NCI-H748 treated with DMSO at 0.1 percent for 48 hours (cell line): ENCODE measurements at regions not wholly inside any gene's neighbourhood (a gene's known extent, or its start where the extent isn't known, plus 50 kb on each side); places are given as distances from the start of the nearest gene placed in this dataset.

Source experiments
- DNase-seq: peaks from one replicate; lab custom pipeline; 2025; lab: John Stamatoyannopoulos, UW

DNA sequence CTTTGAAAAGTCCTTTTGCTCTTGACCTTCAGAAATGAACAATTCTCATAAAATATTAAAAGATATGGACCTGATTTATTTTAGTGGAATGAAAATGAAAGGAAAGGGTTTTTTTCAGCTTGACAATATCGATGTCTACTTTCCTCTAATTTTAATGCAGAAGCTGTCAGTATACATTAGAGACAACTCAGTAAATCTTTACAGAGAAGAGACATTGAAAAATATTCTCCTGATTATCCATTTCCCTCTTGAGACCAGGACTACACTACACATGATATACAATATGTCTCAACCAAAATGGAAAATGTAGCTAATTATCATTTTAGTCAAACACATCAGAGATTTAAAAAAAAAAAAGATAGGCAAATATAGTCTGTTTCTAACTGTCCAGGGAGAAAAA lies 288.5 kb upstream of the NUDT12 start:
- DNase-seq = no peak

DNA sequence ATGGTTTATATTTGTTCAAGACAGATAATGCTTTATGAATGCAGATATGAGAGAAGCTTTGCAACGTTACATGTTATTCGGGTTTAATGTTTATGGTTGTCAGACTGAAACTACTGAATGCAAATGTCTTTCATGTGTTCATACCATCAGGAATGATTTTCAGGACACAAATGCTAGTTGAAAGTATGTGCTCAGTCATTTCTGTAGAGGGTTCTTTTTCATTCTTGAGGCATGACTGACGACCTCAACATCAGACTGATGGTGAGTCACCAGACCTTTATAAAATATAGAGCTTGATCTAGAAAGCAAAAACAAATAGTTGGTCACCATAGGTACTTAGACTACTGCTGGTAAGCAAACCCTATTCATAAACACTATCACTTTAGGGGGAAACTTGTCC lies 287.3 kb upstream of the NUDT12 start:
- DNase-seq = no peak

DNA sequence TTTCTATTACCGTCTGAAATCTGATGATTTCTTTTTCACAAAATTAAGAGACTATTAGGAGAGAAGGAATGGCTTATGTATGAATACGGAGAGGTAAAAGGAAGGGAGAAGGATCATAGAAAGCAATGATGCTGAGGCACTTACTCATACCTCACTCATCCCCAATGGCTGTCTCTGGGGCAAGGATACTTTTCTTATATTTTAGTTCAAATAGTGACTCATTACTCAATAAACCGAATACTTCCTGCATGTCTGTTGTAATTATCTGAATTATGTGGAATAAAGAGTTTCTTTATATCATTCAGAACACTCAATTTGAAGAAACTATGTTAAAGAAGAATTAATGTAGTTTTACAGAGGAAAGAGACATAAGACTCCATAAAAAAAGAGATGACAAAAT lies 284.5 kb upstream of the NUDT12 start:
- no peak for DNase-seq

DNA sequence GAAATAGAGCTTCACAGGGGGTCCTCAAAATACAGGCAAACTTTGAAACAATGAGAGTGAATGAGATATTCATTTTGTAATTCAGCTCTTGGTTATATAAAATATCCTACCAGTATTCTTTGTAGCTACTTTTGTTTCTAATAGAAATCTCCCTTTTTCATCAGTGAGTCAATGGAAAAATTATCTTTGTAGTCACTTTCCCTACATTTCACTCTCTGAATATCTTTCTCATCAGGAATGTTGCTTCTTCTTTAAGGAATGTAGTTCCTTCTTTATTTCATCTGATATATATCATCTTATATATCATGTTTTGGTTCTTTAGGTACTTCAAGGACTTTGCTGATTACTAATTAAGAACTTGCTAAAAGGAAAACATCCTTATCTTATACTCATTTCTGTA lies 280.3 kb upstream of the NUDT12 start:
- DNase-seq = no peak

DNA sequence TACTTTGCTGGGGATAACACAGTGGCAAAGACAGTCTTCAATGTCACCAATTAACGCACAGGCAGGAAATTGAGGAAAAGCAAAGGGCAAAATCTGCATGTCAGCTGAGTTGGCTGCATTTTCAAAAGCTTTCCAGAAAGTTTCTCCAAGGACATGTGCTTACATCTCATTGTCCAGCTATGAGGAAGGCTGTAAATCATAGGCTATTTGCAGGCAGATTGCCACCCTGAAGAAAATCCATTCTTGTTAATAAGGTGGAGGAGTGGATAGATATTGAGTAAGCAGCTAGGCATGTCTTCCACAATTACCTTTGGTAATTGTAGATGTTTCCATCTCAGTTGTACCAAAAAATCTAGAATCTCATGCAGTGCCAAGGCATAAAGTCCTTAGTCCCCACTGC lies 278.0 kb upstream of the NUDT12 start:
- no peak for DNase-seq

DNA sequence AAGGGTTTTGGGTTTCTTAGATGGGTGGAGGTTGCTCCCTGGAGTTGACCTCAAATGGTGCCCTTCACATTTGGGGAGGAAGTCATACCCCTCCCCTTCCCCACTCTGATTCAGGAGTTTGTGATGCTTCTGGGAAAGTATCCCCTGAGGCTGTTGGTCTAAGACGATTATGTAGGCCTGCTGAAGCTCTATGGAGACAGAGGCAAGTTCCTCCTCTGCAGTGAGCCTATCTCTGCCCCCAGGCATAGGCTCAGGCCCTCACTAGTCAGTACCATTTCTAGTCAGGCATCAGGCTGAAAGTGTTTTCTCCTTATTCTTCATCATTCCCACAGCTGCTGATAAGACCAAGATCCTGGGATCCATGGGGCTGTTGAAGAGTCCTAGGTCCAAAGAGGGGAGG lies 271.6 kb upstream of the NUDT12 start:
- no peak for DNase-seq

DNA sequence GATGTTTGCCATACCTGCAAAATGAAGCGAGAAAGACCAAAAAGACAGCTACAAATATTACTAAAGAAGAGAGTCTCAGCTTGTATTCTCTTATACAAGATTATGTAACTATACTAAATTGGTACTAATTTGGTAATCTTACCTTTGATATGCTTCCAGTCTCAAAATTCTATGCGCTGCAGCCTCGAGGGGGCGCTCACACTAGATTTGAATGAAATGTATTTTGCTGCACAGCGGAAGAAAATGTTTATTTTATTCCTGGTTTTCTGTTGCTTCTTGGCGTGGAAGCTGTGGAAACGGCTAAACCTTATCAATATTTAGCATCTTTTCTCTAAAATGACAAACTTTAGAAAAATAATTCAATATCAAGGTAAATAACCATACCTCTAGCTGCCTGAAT lies 267.0 kb upstream of the NUDT12 start:
- DNase-seq = no peak

DNA sequence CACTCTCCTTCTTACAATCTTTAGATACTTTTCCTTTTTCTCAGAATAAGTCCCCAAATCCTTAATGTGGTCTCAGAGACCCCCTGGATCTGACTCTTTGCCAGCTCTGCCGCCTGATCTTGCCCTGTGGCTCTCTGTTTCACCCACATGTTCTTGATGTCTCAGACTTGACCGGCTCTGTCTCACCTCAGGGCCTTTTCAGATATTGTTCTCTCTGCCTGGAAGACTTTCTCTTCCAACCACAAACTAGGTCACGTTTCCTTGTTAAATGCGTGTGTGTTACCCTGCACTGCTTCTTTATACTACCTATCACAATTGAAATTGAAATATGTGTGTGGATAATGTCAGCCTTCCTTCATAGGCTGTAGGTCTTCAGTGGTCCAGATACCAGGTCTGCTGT lies 265.4 kb upstream of the NUDT12 start:
- DNase-seq = no peak

DNA sequence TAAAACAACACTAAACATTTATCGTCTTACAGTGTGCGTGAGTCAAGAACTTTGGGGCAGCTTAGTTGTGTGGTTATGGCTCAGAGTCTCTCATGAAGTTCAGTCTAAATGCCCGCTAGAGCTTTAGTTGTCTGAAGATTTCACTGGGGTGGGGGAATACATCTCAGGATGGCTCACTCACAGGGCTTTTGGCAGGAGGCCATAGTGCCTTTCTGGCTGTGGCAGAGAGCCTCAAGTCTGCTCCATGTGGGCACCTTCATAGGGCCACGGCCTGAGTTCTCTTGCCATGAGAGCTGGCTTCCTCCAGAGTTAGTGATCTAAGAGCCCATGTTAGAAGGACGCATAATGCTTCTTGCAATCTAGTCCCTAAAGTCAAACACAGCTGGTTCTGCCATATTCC lies 258.8 kb upstream of the NUDT12 start:
- DNase-seq = no peak

DNA sequence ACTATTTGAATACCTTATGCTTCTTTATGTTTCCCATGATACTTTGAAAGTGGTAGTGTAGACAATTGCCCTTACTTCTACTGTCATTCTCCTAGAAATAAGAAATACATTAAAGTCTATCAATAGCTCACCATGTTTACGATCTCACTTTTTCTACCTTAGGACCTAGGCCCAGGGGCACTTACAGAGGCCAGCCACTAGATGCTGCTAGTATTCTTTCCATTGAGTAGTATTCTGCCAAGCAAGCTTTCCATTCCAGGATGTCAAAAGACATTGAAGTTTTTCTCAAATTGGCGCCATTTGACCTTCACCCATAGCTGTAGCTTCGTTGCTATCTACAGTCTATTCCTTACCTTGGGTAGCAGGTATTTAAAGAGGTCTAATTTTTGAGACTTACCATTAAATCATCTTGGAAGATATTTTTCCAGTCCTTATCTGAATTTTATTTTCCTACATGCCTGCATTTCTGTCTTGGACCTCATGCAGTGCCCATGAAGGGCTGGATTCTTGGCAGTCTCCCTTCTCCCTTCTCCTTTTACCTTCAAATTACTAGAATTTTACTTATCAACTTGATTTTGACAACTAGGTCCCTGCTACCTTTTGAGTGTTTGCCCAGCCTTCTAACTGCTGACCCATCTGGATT lies 246.0 kb upstream of the NUDT12 start:
- DNase-seq = peak; percentile 77

DNA sequence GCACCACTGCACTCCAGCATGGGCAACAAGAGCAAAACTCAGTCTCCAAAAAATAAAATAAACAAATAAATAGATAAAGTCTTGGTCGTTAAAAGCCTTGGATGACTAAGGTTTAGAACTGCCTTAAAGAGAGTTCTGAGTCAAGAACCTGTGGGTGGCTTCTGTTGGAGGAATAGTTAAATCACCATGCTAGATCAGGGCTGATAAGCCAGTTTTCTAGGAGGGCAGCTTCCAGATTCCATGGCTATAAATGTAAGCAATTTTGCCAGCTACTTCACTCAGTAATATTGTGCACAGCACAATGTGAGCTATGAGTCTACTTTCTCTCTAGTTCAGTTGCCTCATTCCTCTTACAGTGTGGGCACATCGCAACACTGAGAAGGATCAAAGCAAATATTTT lies 242.1 kb upstream of the NUDT12 start:
- no peak for DNase-seq

DNA sequence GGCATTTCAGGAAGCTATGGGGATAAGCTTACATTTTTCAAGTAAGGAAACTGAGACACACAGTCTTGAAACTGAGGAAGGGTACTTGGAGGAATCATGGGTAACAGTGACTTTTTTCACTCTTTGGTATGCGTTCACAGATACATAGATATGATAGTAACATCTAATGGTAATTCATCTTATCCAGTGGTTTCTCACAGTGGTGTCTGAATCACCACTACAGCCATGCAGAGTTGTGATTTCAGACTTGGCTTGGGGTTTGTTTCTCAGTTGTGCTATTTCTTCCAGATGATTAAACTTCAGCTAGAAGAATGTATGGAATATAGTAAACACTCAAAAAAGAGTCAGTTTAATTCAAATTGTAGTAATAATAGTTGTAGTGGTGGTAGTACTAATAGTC lies 239.1 kb upstream of the NUDT12 start:
- DNase-seq = no peak

DNA sequence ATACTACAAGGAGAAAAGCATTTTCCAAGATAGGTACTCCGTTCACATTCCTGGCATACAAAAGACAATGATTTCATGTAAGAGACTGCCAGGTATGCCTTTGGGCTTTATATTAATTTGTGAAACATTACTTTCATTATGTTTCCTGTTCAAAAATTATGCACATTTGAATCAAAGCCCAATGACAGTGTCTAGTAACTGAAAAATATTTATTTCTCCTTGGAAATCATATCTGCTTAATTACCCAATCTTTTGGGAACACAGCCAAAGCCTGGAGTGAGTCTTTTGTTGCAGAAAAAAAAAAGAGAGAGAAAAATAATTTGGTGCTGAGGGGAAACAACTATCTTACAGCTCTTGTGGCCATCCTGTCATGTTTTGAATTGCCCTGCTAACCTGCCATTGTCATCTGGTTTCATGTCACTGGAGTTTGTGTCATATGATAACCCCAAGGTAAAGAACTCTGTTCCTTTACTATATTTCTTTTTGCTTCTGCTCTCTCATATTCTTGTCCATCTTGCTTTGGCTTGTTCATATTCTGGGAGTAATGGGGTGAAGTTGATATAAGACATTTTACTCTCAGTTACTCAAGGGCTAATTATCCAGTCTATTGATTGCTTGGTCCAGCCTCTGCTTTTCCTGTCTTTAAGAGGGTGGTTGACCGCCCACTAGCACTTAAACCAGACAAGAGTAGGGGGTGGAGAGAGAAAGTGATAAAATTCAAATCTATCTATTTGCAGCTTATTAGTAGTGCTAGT lies 238.3 kb upstream of the NUDT12 start:
- peak; percentile 81 for DNase-seq

DNA sequence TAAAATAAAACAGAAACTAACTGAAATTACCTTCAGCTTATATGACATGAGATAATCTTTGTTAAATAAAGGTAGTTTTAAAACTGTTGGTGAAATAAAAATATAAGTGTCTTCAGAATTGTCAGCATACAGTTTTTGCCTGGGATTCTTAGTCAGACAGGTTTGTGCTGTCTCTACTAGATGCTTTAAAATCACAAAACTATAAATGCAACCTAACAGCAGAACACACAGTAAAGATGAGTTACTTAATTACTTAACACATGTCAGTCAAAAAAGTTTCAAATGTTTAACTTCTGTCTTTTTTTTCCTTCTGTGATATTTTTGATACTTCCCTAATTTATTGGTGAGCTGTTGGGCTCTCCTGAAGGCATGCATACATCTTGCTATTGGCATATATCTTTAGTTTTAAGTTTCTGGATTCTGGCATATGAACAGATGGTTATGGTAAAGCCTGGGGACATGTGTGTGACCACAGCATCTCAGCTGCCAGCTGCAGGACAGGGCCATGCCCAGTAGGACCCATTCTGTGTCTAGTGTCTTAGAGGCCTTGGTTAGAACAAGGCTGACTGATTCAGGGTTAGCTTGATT lies 231.1 kb upstream of the NUDT12 start:
- no peak for DNase-seq

DNA sequence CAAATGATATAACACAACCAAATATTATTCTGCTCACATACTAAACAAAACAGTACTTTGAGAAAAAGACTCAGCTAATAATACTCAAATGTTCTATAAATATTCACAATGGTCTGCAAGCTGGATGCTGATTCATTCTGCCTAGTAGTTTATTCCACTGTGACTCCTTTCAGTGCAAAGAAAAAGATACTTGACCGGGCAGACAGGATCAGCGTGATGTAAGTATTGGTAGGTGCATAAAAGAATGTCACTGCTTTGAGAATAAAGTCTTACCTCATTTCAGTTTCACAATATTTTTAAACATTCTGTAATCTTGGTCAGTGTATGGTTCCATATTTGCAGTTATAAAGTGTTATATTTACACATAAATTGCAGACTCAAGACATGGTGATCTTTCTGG lies 223.0 kb upstream of the NUDT12 start:
- no peak for DNase-seq

DNA sequence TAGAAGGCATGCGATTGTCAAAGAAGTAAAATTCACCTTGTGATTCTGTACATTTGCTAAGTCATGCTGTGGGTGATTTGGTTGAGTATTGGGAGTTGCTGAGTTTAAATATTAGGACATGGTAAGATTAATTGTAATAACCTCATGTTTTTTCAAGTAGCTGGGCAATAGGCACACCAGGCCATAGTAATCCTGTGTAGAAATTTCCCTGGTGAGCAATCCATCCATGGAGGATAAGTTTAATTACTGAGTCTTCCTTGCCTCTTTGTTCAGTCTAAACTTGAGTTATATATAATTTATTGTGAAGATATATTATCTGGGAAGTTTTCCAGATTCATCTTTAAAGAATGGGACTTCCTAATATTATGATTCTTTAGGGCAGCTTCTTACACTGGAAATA lies 221.1 kb upstream of the NUDT12 start:
- no peak for DNase-seq

DNA sequence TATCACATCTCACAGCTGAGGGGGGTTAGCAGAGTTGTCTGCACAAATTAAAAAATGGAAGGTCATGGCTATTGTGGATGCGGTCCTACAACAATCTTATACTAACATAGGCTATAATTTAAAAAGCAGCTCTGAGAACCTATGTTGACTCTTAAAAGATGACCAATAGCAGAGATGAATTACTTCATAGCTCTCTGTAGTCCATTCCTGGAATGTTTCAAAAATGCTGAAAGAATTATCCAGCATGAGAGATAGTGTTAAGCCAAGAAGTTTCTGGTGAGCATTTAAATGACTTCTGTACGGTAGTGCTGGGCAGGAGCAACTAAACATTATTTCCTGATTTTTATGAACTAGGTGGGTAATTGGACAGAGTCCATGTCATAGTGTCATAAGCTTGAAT lies 218.2 kb upstream of the NUDT12 start:
- DNase-seq = no peak

DNA sequence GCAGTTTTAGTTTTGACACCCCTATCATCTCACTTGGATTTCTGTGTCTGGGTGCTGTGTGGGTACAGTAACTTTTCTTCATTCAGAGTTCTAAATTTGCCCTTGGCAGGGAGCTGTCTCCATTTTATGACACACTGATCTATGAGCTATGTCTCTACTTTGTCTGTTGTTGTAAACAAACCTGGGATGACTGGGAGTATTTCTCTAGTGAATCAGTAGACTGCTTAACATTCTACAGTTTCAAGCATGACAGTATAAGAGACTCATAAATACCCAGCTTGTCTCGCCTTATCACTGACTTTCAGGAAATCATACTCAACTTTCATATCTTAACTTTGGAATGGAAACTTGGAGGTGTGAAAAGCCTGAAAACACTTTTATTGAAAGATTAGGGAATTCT lies 212.1 kb upstream of the NUDT12 start:
- DNase-seq = no peak

DNA sequence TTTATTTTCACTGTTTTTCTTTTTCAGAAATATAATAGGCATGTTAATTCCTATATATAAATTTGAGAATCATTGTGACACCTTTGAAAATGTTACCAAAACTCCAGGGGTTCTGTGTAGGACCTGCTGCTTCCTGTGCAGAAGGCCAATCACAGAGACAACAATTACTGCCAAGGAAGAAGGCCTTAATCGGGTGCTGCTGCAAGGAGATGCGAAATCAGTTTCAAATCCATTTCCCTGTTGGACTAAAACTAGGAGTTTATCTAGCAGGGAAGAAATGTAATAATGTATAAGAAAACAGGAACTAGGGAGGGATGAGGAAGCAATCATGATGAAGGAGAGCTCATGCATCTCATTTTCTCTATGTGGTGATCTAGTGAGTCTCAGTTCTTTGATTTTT lies 209.7 kb upstream of the NUDT12 start:
- DNase-seq = no peak

DNA sequence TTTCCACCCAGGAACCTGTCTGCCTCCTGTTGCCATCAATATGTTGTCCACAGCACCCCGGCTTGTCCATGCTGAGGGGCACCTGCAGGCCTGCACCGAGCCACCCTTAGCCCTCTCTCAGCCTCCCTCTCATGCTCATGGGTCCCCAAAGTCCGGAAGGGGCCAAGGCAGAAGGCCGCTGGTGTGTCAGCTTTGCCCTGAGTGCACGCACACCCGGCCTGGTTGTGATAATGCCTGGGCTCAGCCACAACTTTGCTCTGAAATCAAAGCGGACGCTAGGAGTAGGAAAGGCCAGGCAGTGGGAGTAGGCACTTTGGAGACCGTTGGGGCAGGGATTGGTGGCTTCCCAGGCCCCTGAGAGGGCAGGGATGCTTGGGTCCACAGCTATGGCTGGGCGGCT lies 201.8 kb upstream of the NUDT12 start:
- no peak for DNase-seq

DNA sequence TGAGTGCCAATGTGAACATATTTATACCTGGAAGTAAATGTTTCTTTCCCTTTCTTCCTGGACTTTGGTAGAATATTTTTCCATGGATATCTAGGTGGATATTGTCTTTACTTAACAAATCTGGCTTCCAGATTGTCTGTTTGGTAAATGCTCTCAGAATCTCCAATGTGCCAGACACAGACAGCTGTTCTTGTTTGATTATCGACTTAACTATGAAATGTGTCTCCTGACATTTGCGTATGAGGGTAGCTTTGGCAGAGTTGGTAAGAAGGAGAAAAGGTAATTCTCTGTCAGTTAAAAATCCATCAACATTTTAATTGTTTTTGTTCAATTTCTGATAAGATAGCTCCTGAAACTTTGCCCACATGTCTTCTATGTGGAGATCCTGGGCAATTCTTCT lies 196.4 kb upstream of the NUDT12 start:
- no peak for DNase-seq

DNA sequence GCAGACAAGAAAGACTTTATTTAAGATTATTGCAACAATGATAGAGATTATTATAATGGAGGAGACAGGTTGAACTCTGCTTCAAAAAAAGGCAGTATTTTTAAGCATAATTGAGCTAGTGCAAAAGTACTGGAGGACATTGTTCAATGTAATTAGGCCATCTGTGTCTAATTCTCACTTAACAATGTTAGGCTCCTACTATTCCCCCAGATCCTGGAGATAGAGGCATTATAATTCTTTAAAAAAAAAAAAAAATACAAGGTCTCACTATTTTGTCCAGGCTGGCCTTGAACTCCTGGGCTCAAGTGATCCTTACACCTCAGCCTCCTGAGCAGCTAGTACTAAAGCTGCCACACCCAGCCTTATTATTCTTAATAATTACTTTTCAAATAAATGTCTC lies 193.4 kb upstream of the NUDT12 start:
- DNase-seq = no peak

DNA sequence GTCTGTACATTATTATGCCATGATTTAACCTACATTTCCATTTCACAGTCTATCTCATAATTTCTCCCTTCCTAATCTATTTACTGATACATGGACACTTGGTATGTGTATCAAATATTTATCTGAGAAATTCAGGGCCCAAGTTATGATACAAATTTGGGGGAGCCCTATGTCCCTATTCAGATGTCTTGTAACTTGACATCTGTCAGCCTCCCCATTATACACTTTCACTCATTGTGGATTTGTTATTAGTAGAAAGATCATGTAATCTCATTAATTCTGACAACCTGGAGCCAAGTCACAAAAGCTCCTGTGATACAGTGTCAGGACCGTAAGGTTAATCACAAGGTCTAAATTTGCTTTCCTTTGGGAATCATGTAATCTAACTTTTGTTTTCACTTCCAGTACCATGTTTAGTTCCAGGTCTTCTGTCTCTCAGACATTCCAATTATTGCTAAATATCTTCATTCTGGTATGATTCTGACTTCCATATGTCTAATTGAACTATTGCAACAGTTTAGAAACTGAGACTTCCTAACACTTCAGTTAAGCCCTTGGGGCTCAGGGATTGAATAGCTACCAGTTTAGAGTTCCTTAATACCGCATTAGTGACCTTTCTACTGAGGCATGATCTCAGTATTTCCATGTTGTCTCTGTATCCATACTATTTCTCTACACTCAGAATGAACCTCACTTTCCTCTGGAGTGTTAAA lies 182.9 kb upstream of the NUDT12 start:
- no peak for DNase-seq
